Endothelial cell (in vitro differentiated cells): ENCODE measurements at regions not wholly inside any gene's neighbourhood (a gene's known extent, or its start where the extent isn't known, plus 50 kb on each side); places are given as distances from the start of the nearest gene placed in this dataset.

ENCODE experiments used
- DNase-seq: peaks from one replicate; pipeline ENCODE4 v3.0.0; 2021; ENCODE audit warnings: low spot score
- H3K27ac Mint-ChIP-seq: one replicate; pipeline ENCODE4 v1.8.0; 2021; ENCODE audit warnings: mixed read lengths, inconsistent platforms; ENCODE audit not compliant: unreplicated experiment
- H3K27me3 Mint-ChIP-seq: one replicate; pipeline ENCODE4 v1.8.0; 2021; ENCODE audit warnings: mild to moderate bottlenecking, moderate library complexity, mixed read lengths, inconsistent platforms; ENCODE audit not compliant: unreplicated experiment
- H3K36me3 Mint-ChIP-seq: one replicate; pipeline ENCODE4 v1.8.0; 2021; ENCODE audit warnings: mild to moderate bottlenecking, low read depth, mixed read lengths, inconsistent platforms; ENCODE audit not compliant: unreplicated experiment
- H3K4me1 Mint-ChIP-seq: one replicate; pipeline ENCODE4 v1.8.0; 2021; ENCODE audit warnings: mild to moderate bottlenecking, mixed read lengths, inconsistent platforms; ENCODE audit not compliant: unreplicated experiment
- H3K4me3 Mint-ChIP-seq: one replicate; pipeline ENCODE4 v1.8.0; 2021; ENCODE audit warnings: mild to moderate bottlenecking, mixed read lengths, inconsistent platforms; ENCODE audit not compliant: unreplicated experiment
- H3K9me3 Mint-ChIP-seq: one replicate; pipeline ENCODE4 v1.8.0; 2021; ENCODE audit warnings: mixed read lengths, inconsistent platforms; ENCODE audit not compliant: unreplicated experiment
- CTCF ChIP-seq: fragments of 200-600 bp; sonication (generic); IDR thresholded peaks from one replicate; pipeline ENCODE4 v1.5.0; 2021; ENCODE audit warnings: antibody characterized with exemption; ENCODE audit not compliant: unreplicated experiment

- TF ChIP-seq CTCF: no peak
- Mint-ChIP-seq H3K27ac (no peak overlapping the region), H3K4me3 (no peak overlapping the region), H3K9me3 (no peaks in the 10 kb centered on the region), H3K36me3 (no peaks in the 10 kb centered on the region), H3K27me3 (peaks cover 3% of the 10 kb centered on the region), H3K4me1 (no peaks in the 10 kb centered on the region)
- no peak for DNase-seq
Observed at GRCh38 chr9:80077059-80077458, 505.3 kb downstream of the TLE4 start.

- H3K36me3 Mint-ChIP-seq: no peaks in the 10 kb centered on the region
- H3K9me3 Mint-ChIP-seq: no peaks in the 10 kb centered on the region
- H3K27ac Mint-ChIP-seq: no peak overlapping the region
- H3K27me3 Mint-ChIP-seq: peaks cover 3% of the 10 kb centered on the region
- DNase-seq: no peak
- no peak overlapping the region for H3K4me3 Mint-ChIP-seq
- no peaks in the 10 kb centered on the region for H3K4me1 Mint-ChIP-seq
- TF ChIP-seq CTCF: no peak
Observed at GRCh38 chr9:80076162-80076561, 504.4 kb downstream of the TLE4 start.

GRCh38 chr9:80074439-80074838 is 502.7 kb downstream of the TLE4 start:
- no peak overlapping the region for H3K4me3 Mint-ChIP-seq
- H3K27ac Mint-ChIP-seq: no peak overlapping the region
- no peaks in the 10 kb centered on the region for H3K4me1 Mint-ChIP-seq

GRCh38 chr9:80072451-80072850 is 500.7 kb downstream of the TLE4 start:
- peaks cover 3% of the 10 kb centered on the region for H3K27me3 Mint-ChIP-seq
- H3K27ac Mint-ChIP-seq: no peak overlapping the region
- no peak overlapping the region for H3K4me3 Mint-ChIP-seq
- no peaks in the 10 kb centered on the region for H3K36me3 Mint-ChIP-seq
- no peak for DNase-seq
- no peaks in the 10 kb centered on the region for H3K9me3 Mint-ChIP-seq
- H3K4me1 Mint-ChIP-seq: no peaks in the 10 kb centered on the region
- no peak for TF ChIP-seq CTCF

More at GRCh38 chr9:80074439-80074838, 502.7 kb downstream of the TLE4 start:
- Mint-ChIP-seq H3K27me3 (peaks cover 3% of the 10 kb centered on the region), H3K36me3 (no peaks in the 10 kb centered on the region), H3K9me3 (no peaks in the 10 kb centered on the region)
- no peak for DNase-seq
- no peak for TF ChIP-seq CTCF

GRCh38 chr9:80070071-80070742 is 498.4 kb downstream of the TLE4 start:
- no peak overlapping the region for H3K4me3 Mint-ChIP-seq

More at GRCh38 chr9:80070071-80070742, 498.4 kb downstream of the TLE4 start:
- H3K36me3 Mint-ChIP-seq: no peaks in the 10 kb centered on the region
- H3K27me3 Mint-ChIP-seq: no peaks in the 10 kb centered on the region
- H3K9me3 Mint-ChIP-seq: no peaks in the 10 kb centered on the region
- no peak for DNase-seq
- H3K4me1 Mint-ChIP-seq: no peaks in the 10 kb centered on the region
- H3K27ac Mint-ChIP-seq: no peak overlapping the region
- no peak for TF ChIP-seq CTCF
